H9 (cell line): ENCODE measurements at regions not wholly inside any gene's neighbourhood (a gene's known extent, or its start where the extent isn't known, plus 50 kb on each side); places are given as distances from the start of the nearest gene placed in this dataset.

Source experiments
- DNase-seq: peaks from one replicate; pipeline ENCODE4 v3.0.0-alpha.2; 2017
- H2AFZ ChIP-seq: one replicate; pipeline ENCODE4 v1.6.1; 2013; ENCODE audit warnings: mild to moderate bottlenecking, low read length, control low read depth, moderate library complexity
- H2AK5ac ChIP-seq: 2 replicates; pipeline ENCODE4 v1.6.1; 2013; ENCODE audit warnings: low read length, control low read depth, mixed read lengths; ENCODE audit not compliant: insufficient read length
- H2BK120ac ChIP-seq: one replicate; pipeline ENCODE4 v1.6.1; 2013; ENCODE audit warnings: low read depth, mild to moderate bottlenecking, low read length, control low read depth, inconsistent platforms; ENCODE audit not compliant: poor library complexity, severe bottlenecking
- H2BK12ac ChIP-seq: 2 replicates; pipeline ENCODE4 v1.6.1; 2013; ENCODE audit warnings: low read length, control low read depth, mixed read lengths, low read depth; ENCODE audit not compliant: insufficient read length
- H2BK15ac ChIP-seq: 2 replicates; pipeline ENCODE4 v1.6.1; 2013; ENCODE audit warnings: low read depth, low read length, control low read depth
- H2BK20ac ChIP-seq: one replicate; pipeline ENCODE4 v1.6.1; 2013; ENCODE audit warnings: low read depth, mild to moderate bottlenecking, low read length, control low read depth, inconsistent platforms; ENCODE audit not compliant: poor library complexity, severe bottlenecking
- H2BK5ac ChIP-seq: 2 replicates; pipeline ENCODE4 v1.6.1; 2013; ENCODE audit warnings: low read length, control low read depth, mixed read lengths; ENCODE audit not compliant: insufficient read length
- H3K14ac ChIP-seq: 2 replicates; pipeline ENCODE4 v1.6.1; 2013; ENCODE audit warnings: low read length, control low read depth; ENCODE audit not compliant: insufficient read depth
- H3K18ac ChIP-seq: 2 replicates; pipeline ENCODE4 v1.6.1; 2013; ENCODE audit warnings: low read depth, mild to moderate bottlenecking, mixed read lengths, low read length, control low read depth; ENCODE audit not compliant: insufficient read length
- H3K23ac ChIP-seq: 2 replicates; pipeline ENCODE4 v1.6.1; 2013; ENCODE audit warnings: low read length, control low read depth, mixed read lengths, low read depth; ENCODE audit not compliant: insufficient read length
- H3K23me2 ChIP-seq: 2 replicates; pipeline ENCODE4 v1.6.1; 2013; ENCODE audit warnings: low read depth, mild to moderate bottlenecking, mixed read lengths, low read length, control low read depth; ENCODE audit not compliant: insufficient read length, poor library complexity, severe bottlenecking
- H3K27ac ChIP-seq: 2 replicates; pipeline ENCODE4 v1.5.1; 2013; ENCODE audit warnings: low read length, control low read depth, mixed read lengths, low read depth; ENCODE audit not compliant: insufficient read length
- H3K27me3 ChIP-seq: 2 replicates; pipeline ENCODE4 v1.6.1; 2013; ENCODE audit warnings: low read length, control low read depth, inconsistent platforms; ENCODE audit not compliant: insufficient read depth
- H3K4ac ChIP-seq: 2 replicates; pipeline ENCODE4 v1.6.1; 2013; ENCODE audit warnings: low read depth, mild to moderate bottlenecking, control low read depth, inconsistent platforms, low read length, moderate library complexity
- H3K4me1 ChIP-seq: 2 replicates; pipeline ENCODE4 v1.6.1; 2013; ENCODE audit warnings: low read length, control low read depth, inconsistent platforms; ENCODE audit not compliant: insufficient read depth
- H3K4me2 ChIP-seq: 2 replicates; pipeline ENCODE4 v1.6.1; 2013; ENCODE audit warnings: low read length, control low read depth, mixed read lengths; ENCODE audit not compliant: insufficient read length, insufficient read depth
- H3K56ac ChIP-seq: 2 replicates; pipeline ENCODE4 v1.6.1; 2013; ENCODE audit warnings: low read depth, mild to moderate bottlenecking, mixed read lengths, low read length, control low read depth; ENCODE audit not compliant: insufficient read length
- H3K79me1 ChIP-seq: 2 replicates; pipeline ENCODE4 v1.6.1; 2013; ENCODE audit warnings: low read depth, mild to moderate bottlenecking, moderate library complexity, low read length, control low read depth, inconsistent platforms; ENCODE audit not compliant: insufficient read depth, poor library complexity, severe bottlenecking
- H3K79me2 ChIP-seq: 2 replicates; pipeline ENCODE4 v1.6.1; 2013; ENCODE audit warnings: low read length, control low read depth, inconsistent platforms; ENCODE audit not compliant: insufficient read depth
- H3K9ac ChIP-seq: 2 replicates; pipeline ENCODE4 v1.6.1; 2013; ENCODE audit warnings: low read length, control low read depth, mixed read lengths; ENCODE audit not compliant: insufficient read length; ENCODE audit errors: extremely low read depth
- H3K9me3 ChIP-seq: one replicate; pipeline ENCODE4 v1.6.1; 2013; ENCODE audit warnings: low read depth, low read length, inconsistent platforms; ENCODE audit not compliant: control insufficient read depth
- H3T11ph ChIP-seq: one replicate; pipeline ENCODE4 v1.6.1; 2013; ENCODE audit warnings: mild to moderate bottlenecking, low read length, control low read depth, inconsistent platforms
- H4K20me1 ChIP-seq: one replicate; pipeline ENCODE4 v1.6.1; 2013; ENCODE audit not compliant: control insufficient read depth, insufficient read length, insufficient read depth
- H4K5ac ChIP-seq: 2 replicates; pipeline ENCODE4 v1.6.1; 2013; ENCODE audit warnings: low read depth, mild to moderate bottlenecking, mixed read lengths, low read length, control low read depth; ENCODE audit not compliant: insufficient read length
- H4K8ac ChIP-seq: replicated peaks from 2 replicates; pipeline ENCODE4 v1.6.1; 2013; ENCODE audit warnings: low read length, control low read depth, mixed read lengths, low read depth; ENCODE audit not compliant: insufficient read length
- H4K91ac ChIP-seq: 2 replicates; pipeline ENCODE4 v1.6.1; 2013; ENCODE audit warnings: low read depth, mild to moderate bottlenecking, moderate library complexity, mixed read lengths, low read length, control low read depth; ENCODE audit not compliant: insufficient read length
- H3K27ac Mint-ChIP-seq, 3 experiments: 2 replicates in 2 of 3; 3 replicates in 1 of 3; pipeline ENCODE4 v1.8.0; 2020 to 2021; ENCODE audit warnings: mixed read lengths in 3 of 3, mild to moderate bottlenecking in 1 of 3, moderate library complexity in 1 of 3
- H3K27me3 Mint-ChIP-seq: 2 replicates; pipeline ENCODE4 v1.8.0; 2021; ENCODE audit warnings: low read depth, mild to moderate bottlenecking, moderate library complexity, mixed read lengths
- H3K36me3 Mint-ChIP-seq, 3 experiments: 2 replicates in 2 of 3; 3 replicates in 1 of 3; pipeline ENCODE4 v1.8.0; 2020 to 2021; ENCODE audit warnings: low read depth in 3 of 3, mixed read lengths in 3 of 3; ENCODE audit not compliant: insufficient read depth in 1 of 3
- H3K4me1 Mint-ChIP-seq, 2 experiments: 2 replicates each; pipeline ENCODE4 v1.8.0; 2020; ENCODE audit warnings: mixed read lengths in 2 of 2
- H3K4me3 Mint-ChIP-seq, 2 experiments: 2 replicates in 1 of 2; 3 replicates in 1 of 2; pipeline ENCODE4 v1.8.0; 2020 to 2021; ENCODE audit warnings: mild to moderate bottlenecking in 2 of 2, mixed read lengths in 2 of 2, moderate library complexity in 1 of 2
- H3K9me3 Mint-ChIP-seq, 2 experiments: 2 replicates in 1 of 2; 3 replicates in 1 of 2; pipeline ENCODE4 v1.8.0; 2020; ENCODE audit warnings: mild to moderate bottlenecking in 2 of 2, mixed read lengths in 2 of 2, moderate library complexity in 1 of 2
- CTCF ChIP-seq: fragments of 200-600 bp; sonication (generic); conservative IDR thresholded peaks from 3 replicates; pipeline ENCODE4 v1.8.0; 2021; ENCODE audit warnings: antibody characterized with exemption, mild to moderate bottlenecking
- WGBS: extraction: QIAGEN DNeasy Blood & Tissue Kit; methylation state at CpG from one replicate; pipeline ENCODE4 v1.1.7; 2013; ENCODE audit warnings: missing lambda C conversion rate, low lambda C conversion rate, mixed read lengths; ENCODE audit not compliant: insufficient read length; ENCODE audit errors: extremely low coverage; 5-methylcytosine and 5-hydroxymethylcytosine counted together

DNA sequence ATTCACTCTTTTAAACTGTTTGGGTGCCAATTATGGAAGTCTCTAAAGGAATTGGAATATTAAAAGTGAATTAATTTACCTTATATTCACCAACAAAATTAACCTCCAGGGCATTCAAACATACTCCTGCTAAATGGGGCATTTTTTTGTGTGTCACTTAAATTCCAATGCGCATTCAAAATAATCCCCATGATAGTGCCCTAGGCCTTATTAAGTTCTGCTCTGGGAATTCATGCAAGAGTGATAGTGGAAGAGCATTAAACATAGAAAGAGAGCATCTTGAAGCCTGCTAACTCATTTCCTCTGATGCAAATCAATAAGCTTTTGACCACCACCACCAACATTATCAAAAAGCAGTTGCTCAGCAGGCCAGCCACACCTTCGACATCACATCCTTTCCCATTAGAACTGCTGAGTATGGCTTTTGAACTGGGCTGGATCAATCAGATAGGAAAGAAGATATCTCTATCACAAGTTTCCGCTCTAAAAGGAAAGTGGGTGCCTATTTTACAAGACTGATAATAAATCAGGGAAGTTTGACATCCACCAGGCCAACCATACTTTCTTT lies 156.7 kb downstream of the TMCO5A start:
- no peak overlapping the region for H2AK5ac ChIP-seq
- no peaks in the 10 kb centered on the region for H3K79me1 ChIP-seq
- no peaks in the 10 kb centered on the region for H4K20me1 ChIP-seq
- Mint-ChIP-seq H3K4me3 (no peak overlapping the region), H3K4me1 (peaks cover 0 to 5% of the 10 kb centered on the region in 2 experiments; a peak in 1 of 4 replicates), H3K36me3 (no peaks in the 10 kb centered on the region), H3K9me3 (no peaks in the 10 kb centered on the region), H3K27ac (no peak overlapping the region), H3K27me3 (no peaks in the 10 kb centered on the region; the same call in 1 of the 2 replicates)
- no peak overlapping the region for H3K14ac ChIP-seq
- no peak overlapping the region for H3K4ac ChIP-seq
- H3K4me2 ChIP-seq: no peak overlapping the region
- H3K79me2 ChIP-seq: no peaks in the 10 kb centered on the region
- no peaks in the 10 kb centered on the region for H3K23me2 ChIP-seq
- no peak overlapping the region for H3K18ac ChIP-seq
- no peak overlapping the region for H4K8ac ChIP-seq
- no peak overlapping the region for H2BK120ac ChIP-seq
- WGBS: no CpG with 5 or more reads among the region's 3 CpGs
- TF ChIP-seq CTCF: no peak
- no peak overlapping the region for H4K91ac ChIP-seq
- no peak for DNase-seq
- no peak overlapping the region for H2BK20ac ChIP-seq
- H3T11ph ChIP-seq: no peak overlapping the region
- H2BK12ac ChIP-seq: no peak overlapping the region
- H2BK5ac ChIP-seq: no peak overlapping the region
- no peak overlapping the region for H2AFZ ChIP-seq
- H3K9me3 ChIP-seq: no peaks in the 10 kb centered on the region
- H3K27me3 ChIP-seq: no peaks in the 10 kb centered on the region
- no peak overlapping the region for H3K23ac ChIP-seq
- no peaks in the 10 kb centered on the region for H3K4me1 ChIP-seq
- H3K56ac ChIP-seq: no peak overlapping the region
- no peak overlapping the region for H3K9ac ChIP-seq
- H2BK15ac ChIP-seq: no peak overlapping the region
- H3K27ac ChIP-seq: no peak overlapping the region
- H4K5ac ChIP-seq: no peak overlapping the region
